Astrocyte of the spinal cord (primary cell): ENCODE measurements at regions not wholly inside any gene's neighbourhood (a gene's known extent, or its start where the extent isn't known, plus 50 kb on each side); places are given as distances from the start of the nearest gene placed in this dataset.

Experiments
- DNase-seq: peaks from one replicate; pipeline ENCODE4 v3.0.0; 2011; ENCODE audit warnings: low read depth, low spot score
- H3K4me3 ChIP-seq: 2 replicates; pipeline ENCODE4 v1.5.1; 2011; ENCODE audit warnings: low read depth, mild to moderate bottlenecking, low read length, moderate library complexity
- in situ Hi-C: cut with HindIII; loops from 2 replicates; pipeline ENCODE4 v1.10.0; 2017; ENCODE audit warnings: low sequenced_read_pairs
- TF ChIP-seq, protein P1 (sequence below): IDR thresholded peaks from 2 replicates; pipeline ENCODE4 v1.5.1; 2012; ENCODE audit warnings: low read depth, mild to moderate bottlenecking, low read length, inconsistent platforms

DNA sequence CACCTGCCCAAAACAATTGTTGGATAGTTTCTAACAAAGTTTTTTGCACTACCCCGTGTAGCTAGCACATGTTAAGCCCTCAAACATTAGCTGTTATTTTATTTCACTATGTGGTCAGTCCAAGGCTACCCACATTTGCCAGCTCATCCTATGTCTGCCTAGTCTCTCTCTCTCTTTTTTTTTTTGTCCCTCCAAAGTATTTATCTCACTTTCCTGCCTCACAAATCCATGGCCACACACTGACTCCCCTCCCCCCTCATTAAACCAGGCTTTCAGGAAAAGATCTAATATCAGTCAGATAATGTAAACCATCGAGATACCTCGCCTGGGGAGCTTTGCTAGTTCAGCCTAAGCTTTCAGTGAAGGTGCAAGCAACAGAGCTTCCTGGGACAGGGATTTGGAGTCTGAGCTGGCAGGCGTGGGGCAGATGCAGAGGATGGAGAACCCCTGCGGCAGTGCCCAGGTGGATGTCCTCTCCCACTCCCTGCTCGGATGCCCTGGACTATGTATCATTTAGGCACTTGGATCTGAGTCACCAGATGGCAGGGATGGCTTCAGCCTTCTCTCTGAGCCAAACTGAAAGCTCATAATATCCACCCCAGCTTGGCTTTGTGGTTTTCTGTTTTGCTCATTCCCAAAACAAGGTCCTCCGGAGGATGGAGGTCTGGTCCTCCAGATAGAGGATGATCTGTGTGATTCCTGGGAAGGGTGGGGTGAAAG, 73.7 kb upstream of the FOXF1 start:
- no peak overlapping the region for H3K4me3 ChIP-seq
- in situ Hi-C loops: no loop called here

DNA sequence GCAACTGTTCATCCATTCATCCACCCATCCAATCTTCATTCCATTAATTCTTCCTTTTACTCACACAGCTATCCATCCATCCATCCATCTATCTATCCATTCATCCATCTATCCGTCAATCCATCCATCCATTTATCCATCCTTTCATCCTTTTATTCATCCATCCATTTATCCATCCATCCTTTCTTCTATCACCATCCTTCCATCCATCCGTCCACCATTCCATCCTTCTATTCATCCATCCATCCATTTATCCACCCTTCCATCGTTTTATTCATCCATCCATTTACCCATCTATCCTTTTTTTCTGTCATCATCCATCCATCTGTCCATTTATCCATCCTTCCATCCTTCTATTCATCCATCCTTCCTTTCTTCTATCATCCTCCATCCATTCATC, 73.0 kb upstream of the FOXF1 start:
- TF ChIP-seq, protein P1, sequence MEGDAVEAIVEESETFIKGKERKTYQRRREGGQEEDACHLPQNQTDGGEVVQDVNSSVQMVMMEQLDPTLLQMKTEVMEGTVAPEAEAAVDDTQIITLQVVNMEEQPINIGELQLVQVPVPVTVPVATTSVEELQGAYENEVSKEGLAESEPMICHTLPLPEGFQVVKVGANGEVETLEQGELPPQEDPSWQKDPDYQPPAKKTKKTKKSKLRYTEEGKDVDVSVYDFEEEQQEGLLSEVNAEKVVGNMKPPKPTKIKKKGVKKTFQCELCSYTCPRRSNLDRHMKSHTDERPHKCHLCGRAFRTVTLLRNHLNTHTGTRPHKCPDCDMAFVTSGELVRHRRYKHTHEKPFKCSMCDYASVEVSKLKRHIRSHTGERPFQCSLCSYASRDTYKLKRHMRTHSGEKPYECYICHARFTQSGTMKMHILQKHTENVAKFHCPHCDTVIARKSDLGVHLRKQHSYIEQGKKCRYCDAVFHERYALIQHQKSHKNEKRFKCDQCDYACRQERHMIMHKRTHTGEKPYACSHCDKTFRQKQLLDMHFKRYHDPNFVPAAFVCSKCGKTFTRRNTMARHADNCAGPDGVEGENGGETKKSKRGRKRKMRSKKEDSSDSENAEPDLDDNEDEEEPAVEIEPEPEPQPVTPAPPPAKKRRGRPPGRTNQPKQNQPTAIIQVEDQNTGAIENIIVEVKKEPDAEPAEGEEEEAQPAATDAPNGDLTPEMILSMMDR: no peak
- no peak overlapping the region for H3K4me3 ChIP-seq
- DNase-seq: no peak
- in situ Hi-C loops: no loop called here

More for the DNA sequence above, 73.7 kb upstream of the FOXF1 start:
- TF ChIP-seq, protein P1: no peak
- no peak for DNase-seq

GRCh38 chr16:86442703-86443102, 67.6 kb upstream of the FOXF1 start:
- in situ Hi-C loops: no loop called here
- TF ChIP-seq, protein P1: no peak
- DNase-seq: no peak
- no peak overlapping the region for H3K4me3 ChIP-seq

GRCh38 chr16:86443508-86444147, 66.7 kb upstream of the FOXF1 start:
- TF ChIP-seq, protein P1: no peak
- no peak overlapping the region for H3K4me3 ChIP-seq
- no peak for DNase-seq
- in situ Hi-C loops: no loop called here

DNA sequence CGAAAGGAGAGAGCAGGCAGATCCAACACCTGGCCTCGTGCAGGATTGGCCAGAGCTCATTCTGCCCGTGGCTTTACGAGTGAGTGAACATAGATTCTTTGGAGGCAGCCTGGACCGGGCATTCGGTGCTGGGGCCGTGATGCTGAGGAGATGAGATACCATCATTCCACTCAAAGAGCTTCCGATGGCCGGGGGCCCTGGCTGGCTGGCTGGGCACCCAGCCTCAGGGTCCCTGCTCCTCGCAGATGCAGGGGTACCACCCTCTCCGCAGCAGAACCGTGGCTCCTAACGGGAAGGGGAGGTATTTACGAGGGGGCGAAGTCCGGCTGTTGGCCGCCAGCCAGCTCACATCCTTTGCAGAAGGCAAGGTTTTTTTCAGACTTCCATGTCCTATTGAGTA, 66.1 kb upstream of the FOXF1 start:
- TF ChIP-seq, protein P1: no peak

DNA sequence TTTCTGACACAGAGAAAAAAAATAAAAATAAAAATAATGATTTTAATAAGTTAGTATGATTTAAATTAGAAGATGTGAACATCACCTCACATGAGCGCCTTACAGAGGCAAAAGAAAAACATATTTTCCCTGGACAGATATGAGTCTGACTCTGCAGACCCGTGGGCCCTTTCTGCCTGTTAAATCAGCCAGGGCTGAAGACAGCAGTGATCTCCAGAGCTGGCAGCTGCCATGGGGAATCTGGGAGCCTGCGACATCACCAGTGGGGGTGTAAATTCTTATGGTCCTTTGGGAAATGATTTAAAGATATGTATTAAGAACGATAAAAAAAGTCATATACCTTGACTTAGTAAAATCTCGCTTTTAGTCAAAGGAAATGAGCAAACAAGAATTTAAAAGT, 65.7 kb upstream of the FOXF1 start:
- DNase-seq: no peak
- no peak overlapping the region for H3K4me3 ChIP-seq
- in situ Hi-C loops: no loop called here
- TF ChIP-seq, protein P1: no peak

More for the DNA sequence above, 66.1 kb upstream of the FOXF1 start:
- H3K4me3 ChIP-seq: no peak overlapping the region
- no peak for DNase-seq
- in situ Hi-C loops: no loop called here
